HG02938 (cell line): ENCODE measurements at regions not wholly inside any gene's neighbourhood (a gene's known extent, or its start where the extent isn't known, plus 50 kb on each side); places are given as distances from the start of the nearest gene placed in this dataset.

Source experiments
- ATAC-seq: cut with Tn5 transposase; IDR thresholded peaks from one replicate; pipeline ENCODE4 v1.9.1; 2021; ENCODE audit warnings: mild to moderate bottlenecking, moderate library complexity; ENCODE audit not compliant: unreplicated experiment

GRCh38 chr2:196565982-196566381, 73.5 kb upstream of the CCDC150 start:
- ATAC-seq, result no peak

GRCh38 chr2:196566961-196567666, 72.4 kb upstream of the CCDC150 start:
- ATAC-seq, result no peak

DNA sequence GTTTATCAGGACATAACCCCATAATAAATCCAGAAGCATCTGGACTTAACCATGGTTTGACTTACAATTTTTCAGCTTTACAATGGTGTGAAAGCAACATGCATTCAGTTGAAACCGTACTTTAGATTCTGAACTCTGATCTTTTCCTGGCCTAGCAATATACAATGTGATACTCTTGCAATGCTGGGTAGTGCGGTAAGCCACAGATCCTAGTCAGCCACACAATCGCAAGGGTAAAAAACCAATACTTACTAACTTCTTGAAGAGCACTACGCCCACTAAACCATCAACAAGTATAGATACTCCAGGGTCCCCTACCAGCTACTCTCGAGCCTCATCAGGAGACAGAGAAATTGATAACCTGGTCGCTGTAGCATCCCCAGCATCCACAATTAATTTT, 71.0 kb upstream of the CCDC150 start:
- no peak for ATAC-seq

- no peak for ATAC-seq
These were observed 54.6 kb upstream of the CCDC150 start for GRCh38 chr2:196584903-196585302.

- ATAC-seq, result no peak
These were observed 53.0 kb upstream of the CCDC150 start for GRCh38 chr2:196586511-196586991.

- ATAC-seq, result no peak
These were observed 52.5 kb upstream of the CCDC150 start for GRCh38 chr2:196587056-196587455.

DNA sequence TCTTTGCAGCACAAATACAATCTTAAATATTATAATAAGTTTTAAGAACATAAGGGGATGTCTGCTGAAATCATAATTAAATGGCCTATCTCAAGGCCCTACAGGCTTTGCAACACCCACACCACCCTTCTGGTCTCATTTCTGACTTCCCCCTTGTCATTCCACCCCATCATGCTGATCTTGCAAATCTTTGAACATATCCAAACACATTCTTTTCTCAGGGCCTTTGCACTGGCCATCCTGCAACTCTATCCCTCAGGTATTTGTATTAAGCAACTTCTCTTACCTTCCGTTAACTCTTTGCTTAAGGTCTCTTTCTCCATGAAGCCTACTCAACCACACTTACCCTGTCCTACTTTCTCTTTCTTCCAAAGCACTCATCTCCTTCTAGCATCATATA, 51.8 kb upstream of the CCDC150 start:
- ATAC-seq, result no peak

DNA sequence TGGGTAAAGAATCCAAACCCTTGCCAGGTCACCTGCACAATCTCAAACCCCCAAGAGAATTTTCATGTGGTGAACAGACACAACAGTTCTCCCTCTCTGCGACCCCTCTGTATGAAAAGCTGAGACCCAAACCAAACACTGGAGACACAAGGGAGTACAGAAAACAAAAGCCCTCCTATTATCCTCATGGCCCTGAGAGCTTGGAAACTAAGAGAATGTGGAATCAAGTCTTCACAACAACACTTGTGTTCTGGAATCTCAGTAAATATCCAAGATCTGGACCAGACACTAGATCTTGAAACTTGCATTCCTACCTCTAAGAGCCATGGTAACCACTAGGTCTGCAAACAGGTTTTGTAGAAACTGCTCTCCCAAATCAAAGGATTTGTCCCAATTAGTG, 50.1 kb upstream of the CCDC150 start:
- no peak for ATAC-seq
